ENCODE measurements at regions not wholly inside any gene's neighbourhood (a gene's known extent, or its start where the extent isn't known, plus 50 kb on each side); places are given as distances from the start of the nearest gene placed in this dataset.

DNA sequence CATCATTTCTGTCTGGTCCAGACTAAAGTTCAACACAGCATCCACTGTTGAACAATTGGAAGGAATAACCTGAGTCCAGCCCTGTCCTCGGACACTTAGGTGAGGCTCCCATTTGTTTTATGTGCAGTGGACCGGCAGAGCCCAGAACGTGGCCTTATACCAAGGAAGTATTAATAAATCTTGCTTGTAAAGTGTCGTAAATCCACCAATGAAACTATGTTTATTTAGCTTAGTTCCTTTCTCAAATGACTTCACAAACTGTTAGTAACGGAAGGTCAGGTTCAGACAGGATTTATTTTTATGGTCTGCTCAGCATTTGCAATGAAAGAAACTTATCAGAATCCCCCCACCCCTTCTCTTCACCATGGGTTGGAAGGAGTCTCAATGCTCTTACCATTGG is 149.5 kb downstream of the PCSK1 start:
- TF ChIP-seq, protein P1, sequence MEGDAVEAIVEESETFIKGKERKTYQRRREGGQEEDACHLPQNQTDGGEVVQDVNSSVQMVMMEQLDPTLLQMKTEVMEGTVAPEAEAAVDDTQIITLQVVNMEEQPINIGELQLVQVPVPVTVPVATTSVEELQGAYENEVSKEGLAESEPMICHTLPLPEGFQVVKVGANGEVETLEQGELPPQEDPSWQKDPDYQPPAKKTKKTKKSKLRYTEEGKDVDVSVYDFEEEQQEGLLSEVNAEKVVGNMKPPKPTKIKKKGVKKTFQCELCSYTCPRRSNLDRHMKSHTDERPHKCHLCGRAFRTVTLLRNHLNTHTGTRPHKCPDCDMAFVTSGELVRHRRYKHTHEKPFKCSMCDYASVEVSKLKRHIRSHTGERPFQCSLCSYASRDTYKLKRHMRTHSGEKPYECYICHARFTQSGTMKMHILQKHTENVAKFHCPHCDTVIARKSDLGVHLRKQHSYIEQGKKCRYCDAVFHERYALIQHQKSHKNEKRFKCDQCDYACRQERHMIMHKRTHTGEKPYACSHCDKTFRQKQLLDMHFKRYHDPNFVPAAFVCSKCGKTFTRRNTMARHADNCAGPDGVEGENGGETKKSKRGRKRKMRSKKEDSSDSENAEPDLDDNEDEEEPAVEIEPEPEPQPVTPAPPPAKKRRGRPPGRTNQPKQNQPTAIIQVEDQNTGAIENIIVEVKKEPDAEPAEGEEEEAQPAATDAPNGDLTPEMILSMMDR (conservative IDR thresholded peaks at IDR 0.05) = no peak
- TF ChIP-seq ZFX (IDR thresholded peaks at IDR 0.05) = no peak

DNA sequence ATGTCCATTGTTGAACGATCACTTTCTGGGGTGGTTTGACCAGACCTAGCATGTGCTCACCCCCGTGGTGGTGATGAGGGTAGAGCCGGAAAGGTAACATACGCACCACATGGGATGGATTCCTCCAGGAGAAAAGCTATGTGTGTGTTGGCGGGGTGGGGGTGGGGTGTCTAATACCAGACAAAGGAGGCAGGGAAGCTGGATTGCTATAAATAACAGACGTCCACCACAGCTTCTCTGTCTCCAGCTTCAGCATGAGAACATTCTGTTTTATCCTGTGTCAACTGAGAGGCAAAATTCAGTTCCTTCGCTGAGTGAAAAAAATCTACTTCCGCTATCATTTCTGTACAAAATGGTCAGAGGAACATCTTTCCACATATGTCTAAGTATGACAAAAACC is 151.0 kb downstream of the PCSK1 start:
- TF ChIP-seq, protein P1 (conservative IDR thresholded peaks at IDR 0.05) = no peak
- TF ChIP-seq ZFX (IDR thresholded peaks at IDR 0.05) = no peak
- no peak overlapping the region for H3K27ac ChIP-seq

More for the DNA sequence above, 149.5 kb downstream of the PCSK1 start:
- H3K27ac ChIP-seq = no peak overlapping the region

GRCh38 chr5:96280946-96281393 is 152.1 kb downstream of the PCSK1 start:
- no peak overlapping the region for H3K27ac ChIP-seq
- no peak for TF ChIP-seq ZFX (IDR thresholded peaks at IDR 0.05)
- TF ChIP-seq, protein P1 (conservative IDR thresholded peaks at IDR 0.05) = no peak

GRCh38 chr5:96279801-96280542 is 153.1 kb downstream of the PCSK1 start:
- TF ChIP-seq ZFX (IDR thresholded peaks at IDR 0.05) = no peak
- TF ChIP-seq, protein P1 (conservative IDR thresholded peaks at IDR 0.05) = no peak

GRCh38 chr5:96278981-96279380 is 154.1 kb downstream of the PCSK1 start:
- no peak for TF ChIP-seq ZFX (IDR thresholded peaks at IDR 0.05)
- TF ChIP-seq, protein P1 (conservative IDR thresholded peaks at IDR 0.05) = no peak
- H3K27ac ChIP-seq = no peak overlapping the region

More at GRCh38 chr5:96279801-96280542, 153.1 kb downstream of the PCSK1 start:
- no peak overlapping the region for H3K27ac ChIP-seq

GRCh38 chr5:96275051-96275450 is 158.0 kb downstream of the PCSK1 start:
- no peak for TF ChIP-seq ZFX (IDR thresholded peaks at IDR 0.05)
- TF ChIP-seq, protein P1 (conservative IDR thresholded peaks at IDR 0.05) = no peak
- H3K27ac ChIP-seq = no peak overlapping the region

DNA sequence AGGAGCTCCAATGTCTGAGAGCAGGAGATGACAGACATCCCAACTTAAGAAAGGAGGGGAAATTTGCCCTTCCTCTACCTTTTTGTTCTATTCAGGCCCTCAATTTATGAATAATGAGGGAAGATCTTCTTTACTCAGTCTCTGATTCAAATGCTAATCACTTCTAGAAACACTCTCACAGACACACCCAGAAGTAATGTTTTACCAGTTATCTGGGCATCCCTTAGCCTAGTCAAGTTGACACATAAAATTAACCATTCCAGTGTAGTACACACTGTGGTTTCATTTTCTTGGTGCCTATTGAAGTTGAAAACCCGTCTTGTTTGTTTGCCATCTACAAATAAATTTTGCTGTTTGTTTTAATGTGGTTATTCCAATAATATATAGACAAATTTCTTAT is 167.6 kb downstream of the PCSK1 start:
- no peak overlapping the region for H3K27ac ChIP-seq
- TF ChIP-seq ZFX (IDR thresholded peaks at IDR 0.05) = no peak
- TF ChIP-seq, protein P1 (conservative IDR thresholded peaks at IDR 0.05) = no peak

Measured in C4-2B (cell line).